ENCODE measurements at regions not wholly inside any gene's neighbourhood (a gene's known extent, or its start where the extent isn't known, plus 50 kb on each side); places are given as distances from the start of the nearest gene placed in this dataset.

- TF ChIP-seq CTCF (IDR thresholded peaks at IDR 0.05): no peak
- no peak for TF ChIP-seq POLR2AphosphoS5 (IDR thresholded peaks at IDR 0.05)
Measured at GRCh38 chrX:22739276-22739675, 260.5 kb upstream of the DDX53 start.
